GM21367 (cell line): ENCODE measurements at regions not wholly inside any gene's neighbourhood (a gene's known extent, or its start where the extent isn't known, plus 50 kb on each side); places are given as distances from the start of the nearest gene placed in this dataset.
"Not testable (repeated sequence)": the region's sequence is repeated elsewhere in the genome, so short reads cannot be mapped to it uniquely, and the experiment has no call there.

ENCODE experiments used
- ATAC-seq: cut with Tn5 transposase; IDR thresholded peaks from one replicate; pipeline ENCODE4 v1.9.1; 2021; ENCODE audit not compliant: unreplicated experiment

GRCh38 chr2:155913356-155913755 is 419.2 kb downstream of the NR4A2 start:
- ATAC-seq, result no peak

DNA sequence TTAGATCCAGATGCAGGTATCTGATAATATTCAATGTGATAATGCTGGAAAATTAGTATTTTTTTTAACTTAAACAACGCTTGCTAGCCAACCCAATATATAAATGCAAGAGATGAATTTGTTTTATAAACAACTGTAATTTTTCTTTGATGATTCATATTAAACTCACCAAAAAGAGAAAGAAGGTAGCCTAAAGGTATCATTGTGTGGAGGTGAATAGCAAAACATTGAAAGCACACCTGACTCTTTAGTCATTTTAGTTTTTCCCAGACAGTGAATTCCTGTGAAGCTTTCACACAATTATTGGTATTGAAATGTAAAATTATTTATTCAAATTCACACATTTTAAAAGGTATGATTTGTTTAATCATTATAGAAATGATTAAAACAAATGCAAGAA is 424.0 kb downstream of the NR4A2 start:
- no peak for ATAC-seq

GRCh38 chr2:155907211-155907610 is 425.3 kb downstream of the NR4A2 start:
- ATAC-seq, result no peak

- no peak for ATAC-seq
Observed at GRCh38 chr2:155905657-155906056, 426.9 kb downstream of the NR4A2 start.

DNA sequence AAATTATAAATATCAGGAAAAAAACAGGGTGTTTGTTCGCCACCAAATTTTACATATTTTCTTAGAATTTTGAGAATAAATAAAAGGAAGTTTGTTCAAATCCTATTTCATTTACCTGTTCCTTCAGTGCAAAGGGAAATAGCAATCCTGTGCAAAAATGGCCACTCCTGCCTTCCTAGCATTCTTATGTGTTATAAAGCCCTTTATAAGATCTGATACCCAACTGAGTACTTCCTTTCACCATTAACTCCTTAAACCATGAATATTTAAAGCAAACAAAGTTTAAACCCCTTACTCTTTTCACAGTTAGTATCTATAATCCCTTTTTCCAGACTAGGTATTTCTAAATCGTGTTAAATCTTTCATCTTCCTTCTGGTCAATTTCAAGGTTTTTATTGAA is 427.8 kb downstream of the NR4A2 start:
- ATAC-seq, result no peak

DNA sequence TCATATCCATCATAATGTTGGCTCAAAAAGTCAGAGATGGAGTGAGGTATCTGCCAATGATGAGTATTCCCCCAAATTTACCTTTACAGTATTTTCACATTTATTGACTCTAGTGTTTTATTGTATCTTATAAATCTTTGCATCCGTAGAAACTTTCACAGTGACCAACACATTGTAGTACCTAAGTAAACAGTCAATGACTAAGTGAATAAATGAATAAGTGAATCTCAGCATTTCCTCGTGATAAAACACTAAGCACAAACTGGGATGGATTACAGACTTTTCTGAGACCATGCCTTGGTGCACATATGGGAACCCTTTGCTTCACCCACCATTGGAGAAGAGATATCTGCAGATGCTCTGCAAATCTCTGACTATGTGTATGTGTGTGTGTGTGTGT is 429.9 kb downstream of the NR4A2 start:
- ATAC-seq, result no peak

DNA sequence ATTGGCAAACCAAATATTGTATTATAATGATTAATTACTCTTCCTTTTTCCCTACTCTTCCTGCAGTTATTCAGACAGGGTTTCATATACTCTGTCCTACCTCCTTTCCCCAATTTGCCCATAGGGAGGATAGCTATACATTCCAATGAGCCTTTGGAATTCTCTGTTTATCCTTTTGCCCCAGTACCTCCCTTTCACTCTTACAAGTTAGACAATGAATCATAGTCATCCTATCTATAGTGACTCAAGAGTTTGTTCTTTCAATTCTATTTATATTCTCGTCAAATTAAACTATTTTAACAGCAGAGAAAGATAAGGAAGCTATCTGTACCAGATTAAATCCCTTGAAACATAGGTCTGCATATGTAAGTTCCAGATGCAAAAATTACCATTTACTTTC is 437.5 kb downstream of the NR4A2 start:
- ATAC-seq, result no peak

GRCh38 chr2:155880382-155880781 is 452.1 kb downstream of the NR4A2 start:
- ATAC-seq, result not testable (repeated sequence)

DNA sequence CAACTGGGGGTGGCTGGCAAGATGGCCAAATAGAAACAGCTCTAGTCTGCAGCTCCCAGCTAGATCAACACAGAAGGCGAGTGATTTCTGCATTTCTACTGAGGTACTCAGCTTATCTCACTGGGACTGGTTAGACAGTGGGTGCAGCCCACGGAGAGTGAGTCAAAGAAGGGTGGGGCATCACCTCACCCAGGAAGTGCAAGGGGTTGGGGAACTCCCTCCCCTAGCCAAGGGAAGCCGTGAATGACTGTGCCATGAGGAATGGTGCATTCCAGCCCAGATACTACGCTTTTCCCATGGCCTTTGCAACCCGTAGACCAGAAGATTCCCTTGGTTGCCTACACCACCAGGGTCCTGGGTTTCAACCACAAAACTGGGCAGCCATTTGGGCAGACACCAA is 452.6 kb downstream of the NR4A2 start:
- not testable (repeated sequence) for ATAC-seq

GRCh38 chr2:155872396-155872795 is 460.1 kb downstream of the NR4A2 start:
- no peak for ATAC-seq

DNA sequence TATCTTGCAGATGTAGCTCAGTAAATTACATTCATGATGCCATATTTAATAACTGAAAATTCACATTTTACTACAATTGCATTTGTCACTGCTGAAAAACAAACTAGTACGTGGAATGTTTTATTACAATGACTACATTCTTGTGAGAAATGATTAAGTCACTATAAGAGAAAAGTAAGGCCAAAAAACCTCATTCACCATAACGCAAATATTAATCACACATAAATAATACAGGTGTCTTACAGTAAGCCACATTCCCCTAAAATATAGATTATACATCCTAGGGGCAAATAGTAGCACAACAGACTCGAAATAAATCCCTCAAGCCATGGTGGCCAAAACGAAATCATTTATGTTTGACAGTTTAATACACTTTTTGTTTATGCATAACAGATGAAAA is 460.6 kb downstream of the NR4A2 start:
- ATAC-seq, result no peak

GRCh38 chr2:155867564-155867963 is 465.0 kb downstream of the NR4A2 start:
- no peak for ATAC-seq

- ATAC-seq, result no peak
Observed at GRCh38 chr2:155866477-155866876, 466.0 kb downstream of the NR4A2 start.

DNA sequence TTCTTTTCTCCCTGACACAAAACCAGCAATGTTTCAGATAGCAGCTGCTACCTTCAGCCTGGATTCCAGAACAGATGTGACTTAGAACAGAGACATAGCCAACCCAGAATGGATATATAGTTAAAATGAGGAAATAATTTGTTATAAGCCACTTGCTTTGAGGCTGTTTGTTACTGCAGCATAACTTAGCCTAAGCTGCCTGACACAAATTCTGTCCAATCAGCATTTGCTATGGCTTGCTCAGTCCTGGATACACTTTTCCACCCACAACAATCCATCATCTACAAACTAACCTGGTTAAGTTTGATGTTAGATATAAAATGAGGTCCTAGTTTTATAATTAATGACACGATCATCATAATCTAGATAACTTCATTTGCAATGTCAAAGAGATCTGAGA is 480.4 kb downstream of the NR4A2 start:
- no peak for ATAC-seq

DNA sequence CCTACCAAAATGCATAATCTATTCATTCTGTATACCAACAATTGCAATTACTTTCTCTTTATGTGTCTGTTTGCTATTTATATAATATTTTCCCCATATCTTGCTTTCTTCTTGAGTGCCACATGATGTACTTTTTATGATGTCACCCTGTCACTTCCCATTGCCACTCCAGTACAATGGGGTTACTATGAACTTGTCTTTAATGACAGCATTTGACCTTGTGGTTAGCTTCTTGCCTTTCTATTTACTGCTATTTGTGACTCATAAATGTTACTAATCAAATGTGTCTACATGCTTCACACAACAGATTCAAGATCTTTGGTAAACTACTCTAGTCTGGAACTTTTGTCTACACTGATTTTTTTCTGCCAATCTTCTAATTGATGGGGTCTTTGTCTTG is 486.3 kb downstream of the NR4A2 start:
- ATAC-seq, result no peak

DNA sequence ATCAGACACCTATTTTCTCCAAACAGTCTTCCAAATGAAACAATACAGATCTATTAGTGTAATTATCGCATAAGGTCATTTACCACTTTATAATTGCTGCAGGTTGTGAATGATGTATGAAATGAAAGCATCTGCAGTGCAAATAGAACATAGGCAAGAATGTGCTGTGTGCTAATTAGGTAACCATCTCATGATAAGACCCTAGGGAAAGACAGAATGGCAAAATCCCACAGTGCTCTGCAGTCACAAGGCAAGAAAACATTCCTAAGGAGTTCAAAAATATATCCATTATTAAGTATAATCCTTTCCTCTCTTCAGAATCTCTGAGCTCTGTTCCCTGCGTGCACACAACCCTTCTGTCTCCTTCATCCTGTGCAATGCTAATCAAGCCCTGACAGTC is 488.1 kb downstream of the NR4A2 start:
- no peak for ATAC-seq

- ATAC-seq, result no peak
Observed at GRCh38 chr2:155842103-155842502, 490.4 kb downstream of the NR4A2 start.

DNA sequence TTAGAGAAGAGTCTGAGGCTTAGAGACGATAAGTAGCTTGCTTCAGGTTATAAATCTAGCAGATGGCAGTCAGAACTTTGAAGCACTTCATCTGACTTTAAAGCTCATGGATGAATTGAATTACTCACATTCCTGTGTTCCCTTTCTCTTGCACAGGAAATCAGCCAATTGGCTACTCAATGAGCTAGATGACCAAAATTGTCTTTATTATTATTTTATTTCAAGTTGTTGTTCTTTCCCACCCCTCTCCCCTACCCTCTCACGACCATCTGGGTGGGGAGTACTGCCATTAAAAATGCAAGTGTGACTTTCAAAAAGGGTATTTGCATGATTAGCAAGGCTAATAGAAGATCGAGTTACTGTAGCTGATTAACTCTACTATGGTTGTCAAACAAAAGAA is 491.1 kb downstream of the NR4A2 start:
- no peak for ATAC-seq

DNA sequence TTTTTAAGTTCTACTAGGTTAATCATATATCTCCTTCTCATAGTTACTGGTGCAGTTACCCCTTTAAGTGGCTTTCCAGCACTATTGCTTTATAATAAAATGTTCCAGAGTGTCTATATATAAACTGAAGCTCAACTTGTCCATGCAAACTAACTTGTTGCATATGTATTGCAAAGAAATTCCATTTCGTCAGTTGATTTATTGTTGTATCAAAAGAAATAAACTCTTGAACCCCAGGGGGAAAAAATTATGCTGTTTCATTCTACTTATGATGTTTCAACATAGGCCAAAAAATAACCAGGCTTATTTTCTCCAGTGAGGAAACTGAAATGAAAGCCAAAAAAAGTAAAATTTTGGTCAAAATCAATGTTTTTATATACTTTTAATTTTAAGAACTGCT is 491.9 kb downstream of the NR4A2 start:
- ATAC-seq, result no peak

GRCh38 chr2:155839991-155840390 is 492.5 kb downstream of the NR4A2 start:
- no peak for ATAC-seq

GRCh38 chr2:155839436-155839835 is 493.1 kb downstream of the NR4A2 start:
- no peak for ATAC-seq

DNA sequence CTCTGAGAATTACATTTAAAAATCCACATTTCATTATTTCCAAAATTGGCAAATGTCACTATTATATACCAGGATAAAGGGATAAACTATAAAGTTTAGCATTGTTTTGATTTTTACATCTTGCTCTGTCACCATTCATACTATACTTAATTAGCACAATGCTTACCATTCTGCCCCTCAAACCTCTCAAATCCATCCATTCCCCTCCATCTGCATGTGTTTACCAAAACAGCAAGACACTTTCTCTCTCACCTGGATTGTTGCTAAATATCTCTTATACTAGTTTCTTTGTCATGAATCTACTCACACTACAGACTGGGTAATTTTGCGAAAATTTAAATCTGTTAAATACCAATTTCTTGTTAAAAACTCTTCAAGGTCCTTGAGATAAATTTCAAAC is 496.1 kb downstream of the NR4A2 start:
- no peak for ATAC-seq

GRCh38 chr2:155830817-155831579 is 501.5 kb downstream of the NR4A2 start:
- no peak for ATAC-seq
